Astrocyte of the spinal cord (primary cell): ENCODE measurements at regions not wholly inside any gene's neighbourhood (a gene's known extent, or its start where the extent isn't known, plus 50 kb on each side); places are given as distances from the start of the nearest gene placed in this dataset.

Source experiments
- DNase-seq: peaks from one replicate; pipeline ENCODE4 v3.0.0; 2011; ENCODE audit warnings: low read depth, low spot score
- H3K4me3 ChIP-seq: 2 replicates; pipeline ENCODE4 v1.5.1; 2011; ENCODE audit warnings: low read depth, mild to moderate bottlenecking, low read length, moderate library complexity
- in situ Hi-C: cut with HindIII; loops from 2 replicates; pipeline ENCODE4 v1.10.0; 2017; ENCODE audit warnings: low sequenced_read_pairs
- TF ChIP-seq, protein P1 (sequence below): IDR thresholded peaks from 2 replicates; pipeline ENCODE4 v1.5.1; 2012; ENCODE audit warnings: low read depth, mild to moderate bottlenecking, low read length, inconsistent platforms

DNA sequence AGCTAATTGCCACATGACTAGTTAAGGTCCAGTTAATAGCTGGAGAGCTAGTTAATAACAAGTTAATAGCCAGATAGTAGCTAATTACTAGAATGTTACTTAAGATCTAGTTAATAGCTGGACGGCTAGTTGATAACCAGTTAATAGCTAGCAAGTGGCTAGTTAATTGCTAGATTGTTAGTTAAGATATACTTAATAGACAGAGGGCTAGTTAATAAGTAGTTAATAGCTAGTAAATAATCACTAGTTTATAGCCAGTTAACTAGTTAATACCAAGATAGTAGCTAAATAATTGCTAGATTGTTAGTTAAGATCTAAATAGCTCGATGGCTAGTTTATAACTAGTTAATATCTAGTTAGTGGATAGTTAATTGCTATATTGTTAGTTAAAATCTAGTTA lies 632.6 kb upstream of the CT83 start:
- in situ Hi-C loops = no loop called here
- TF ChIP-seq, protein P1, sequence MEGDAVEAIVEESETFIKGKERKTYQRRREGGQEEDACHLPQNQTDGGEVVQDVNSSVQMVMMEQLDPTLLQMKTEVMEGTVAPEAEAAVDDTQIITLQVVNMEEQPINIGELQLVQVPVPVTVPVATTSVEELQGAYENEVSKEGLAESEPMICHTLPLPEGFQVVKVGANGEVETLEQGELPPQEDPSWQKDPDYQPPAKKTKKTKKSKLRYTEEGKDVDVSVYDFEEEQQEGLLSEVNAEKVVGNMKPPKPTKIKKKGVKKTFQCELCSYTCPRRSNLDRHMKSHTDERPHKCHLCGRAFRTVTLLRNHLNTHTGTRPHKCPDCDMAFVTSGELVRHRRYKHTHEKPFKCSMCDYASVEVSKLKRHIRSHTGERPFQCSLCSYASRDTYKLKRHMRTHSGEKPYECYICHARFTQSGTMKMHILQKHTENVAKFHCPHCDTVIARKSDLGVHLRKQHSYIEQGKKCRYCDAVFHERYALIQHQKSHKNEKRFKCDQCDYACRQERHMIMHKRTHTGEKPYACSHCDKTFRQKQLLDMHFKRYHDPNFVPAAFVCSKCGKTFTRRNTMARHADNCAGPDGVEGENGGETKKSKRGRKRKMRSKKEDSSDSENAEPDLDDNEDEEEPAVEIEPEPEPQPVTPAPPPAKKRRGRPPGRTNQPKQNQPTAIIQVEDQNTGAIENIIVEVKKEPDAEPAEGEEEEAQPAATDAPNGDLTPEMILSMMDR = no peak
- DNase-seq = no peak
- no peak overlapping the region for H3K4me3 ChIP-seq

DNA sequence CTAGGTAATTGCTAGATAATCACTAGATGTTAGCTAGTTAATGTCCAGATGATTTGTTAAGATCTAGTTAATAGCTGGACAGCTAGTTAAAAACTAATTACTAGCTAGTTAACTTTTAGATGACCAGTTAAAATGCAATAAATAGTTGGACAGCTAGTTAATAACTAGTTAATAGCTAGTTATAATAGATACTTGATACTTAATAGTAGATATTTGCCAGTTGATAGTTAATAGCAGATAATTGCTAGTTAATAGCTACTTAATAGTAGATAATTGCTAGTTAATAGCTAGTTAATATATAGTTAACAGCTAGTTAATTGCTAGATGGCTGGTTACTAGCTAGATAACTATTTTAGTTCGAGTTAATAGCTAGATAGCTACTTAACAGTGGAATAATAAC lies 631.4 kb upstream of the CT83 start:
- TF ChIP-seq, protein P1 = no peak
- no peak for DNase-seq
- in situ Hi-C loops = no loop called here
- no peak overlapping the region for H3K4me3 ChIP-seq

GRCh38 chrX:117093319-117093718 lies 630.5 kb upstream of the CT83 start:
- H3K4me3 ChIP-seq = no peak overlapping the region
- no peak for DNase-seq
- in situ Hi-C loops = no loop called here
- TF ChIP-seq, protein P1 = no peak

DNA sequence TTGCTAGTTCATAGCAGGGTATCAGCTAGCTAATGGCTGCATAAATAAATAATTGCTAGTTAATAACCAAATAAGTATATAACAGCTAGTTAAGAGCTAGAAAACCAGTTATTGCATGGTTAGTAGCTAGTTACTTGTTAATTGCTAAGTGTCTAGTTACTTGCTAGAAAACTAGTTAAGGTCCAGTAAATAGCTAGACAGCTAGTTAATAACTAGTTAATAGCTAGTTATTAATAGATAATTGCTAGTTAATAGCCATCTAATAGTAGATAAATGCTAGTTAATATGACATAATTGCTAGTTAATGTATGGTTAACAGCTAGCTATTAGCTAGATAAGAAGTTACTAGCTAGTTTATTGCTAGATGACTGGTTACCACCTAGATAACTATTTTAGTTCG lies 629.9 kb upstream of the CT83 start:
- no peak for DNase-seq
- in situ Hi-C loops = no loop called here
- TF ChIP-seq, protein P1 = no peak
- no peak overlapping the region for H3K4me3 ChIP-seq

DNA sequence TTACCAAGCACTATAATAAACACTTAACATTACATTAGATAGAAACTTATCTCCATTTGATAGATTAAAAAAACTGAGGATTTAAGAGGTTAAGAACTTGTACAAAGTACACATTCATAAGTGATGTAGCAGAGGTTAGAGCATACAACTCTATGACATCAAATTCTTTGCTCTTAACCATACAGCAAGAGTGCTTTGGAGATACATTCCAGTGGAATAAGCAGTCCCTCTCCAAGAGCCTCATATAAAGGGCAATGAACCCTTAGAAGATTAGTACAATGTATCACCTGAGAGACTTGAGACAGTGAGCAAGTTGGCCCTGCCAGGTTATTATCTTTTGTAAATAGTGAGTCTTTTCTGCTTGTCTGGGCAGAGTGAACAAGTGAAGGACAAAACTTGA lies 600.4 kb upstream of the CT83 start:
- TF ChIP-seq, protein P1 = no peak
- H3K4me3 ChIP-seq = no peak overlapping the region
- DNase-seq = no peak
- in situ Hi-C loops = no loop called here

GRCh38 chrX:117059848-117060247 lies 597.1 kb upstream of the CT83 start:
- TF ChIP-seq, protein P1 = no peak
- in situ Hi-C loops = no loop called here
- no peak overlapping the region for H3K4me3 ChIP-seq
- no peak for DNase-seq

GRCh38 chrX:117053260-117053659 lies 590.5 kb upstream of the CT83 start:
- in situ Hi-C loops = no loop called here
- TF ChIP-seq, protein P1 = no peak
- no peak overlapping the region for H3K4me3 ChIP-seq
- no peak for DNase-seq
